ENCODE measurements at regions not wholly inside any gene's neighbourhood (a gene's known extent, or its start where the extent isn't known, plus 50 kb on each side); places are given as distances from the start of the nearest gene placed in this dataset.

GRCh38 chr11:105553025-105553424 is 56.8 kb upstream of the GRIA4 start:
- TF ChIP-seq CTCF (IDR thresholded peaks at IDR 0.05; ENCODE audit: partially characterized antibody, unreplicated experiment) = no peak
- Mint-ChIP-seq H3K4me3 (ENCODE audit: unreplicated experiment) (no peak overlapping the region), H3K4me1 (ENCODE audit: low read depth, unreplicated experiment) (no peaks in the 10 kb centered on the region), H3K9me3 (ENCODE audit: unreplicated experiment) (no peaks in the 10 kb centered on the region), H3K36me3 (ENCODE audit: unreplicated experiment) (no peaks in the 10 kb centered on the region), H3K27ac (ENCODE audit: unreplicated experiment) (no peak overlapping the region), H3K27me3 (ENCODE audit: unreplicated experiment) (no peaks in the 10 kb centered on the region)
- no peak for DNase-seq

- no peaks in the 10 kb centered on the region for H3K36me3 Mint-ChIP-seq (ENCODE audit: unreplicated experiment)
- no peak overlapping the region for H3K4me3 Mint-ChIP-seq (ENCODE audit: unreplicated experiment)
- H3K9me3 Mint-ChIP-seq (ENCODE audit: unreplicated experiment) = no peaks in the 10 kb centered on the region
- no peak overlapping the region for H3K27ac Mint-ChIP-seq (ENCODE audit: unreplicated experiment)
- no peaks in the 10 kb centered on the region for H3K4me1 Mint-ChIP-seq (ENCODE audit: low read depth, unreplicated experiment)
- DNase-seq = no peak
- no peaks in the 10 kb centered on the region for H3K27me3 Mint-ChIP-seq (ENCODE audit: unreplicated experiment)
- TF ChIP-seq CTCF (IDR thresholded peaks at IDR 0.05; ENCODE audit: partially characterized antibody, unreplicated experiment) = no peak
Measured at GRCh38 chr11:105548359-105548758, 61.5 kb upstream of the GRIA4 start.

GRCh38 chr11:105538588-105538987 is 71.3 kb upstream of the GRIA4 start:
- H3K27ac Mint-ChIP-seq (ENCODE audit: unreplicated experiment) = no peak overlapping the region
- no peaks in the 10 kb centered on the region for H3K9me3 Mint-ChIP-seq (ENCODE audit: unreplicated experiment)
- no peaks in the 10 kb centered on the region for H3K27me3 Mint-ChIP-seq (ENCODE audit: unreplicated experiment)
- no peak overlapping the region for H3K4me3 Mint-ChIP-seq (ENCODE audit: unreplicated experiment)
- DNase-seq = no peak
- no peaks in the 10 kb centered on the region for H3K4me1 Mint-ChIP-seq (ENCODE audit: low read depth, unreplicated experiment)
- TF ChIP-seq CTCF (IDR thresholded peaks at IDR 0.05; ENCODE audit: partially characterized antibody, unreplicated experiment) = no peak
- no peaks in the 10 kb centered on the region for H3K36me3 Mint-ChIP-seq (ENCODE audit: unreplicated experiment)

GRCh38 chr11:105537531-105537930 is 72.3 kb upstream of the GRIA4 start:
- Mint-ChIP-seq H3K4me1 (ENCODE audit: low read depth, unreplicated experiment) (no peaks in the 10 kb centered on the region), H3K36me3 (ENCODE audit: unreplicated experiment) (no peaks in the 10 kb centered on the region), H3K27me3 (ENCODE audit: unreplicated experiment) (no peaks in the 10 kb centered on the region), H3K9me3 (ENCODE audit: unreplicated experiment) (no peaks in the 10 kb centered on the region), H3K4me3 (ENCODE audit: unreplicated experiment) (no peak overlapping the region), H3K27ac (ENCODE audit: unreplicated experiment) (no peak overlapping the region)
- DNase-seq = no peak
- TF ChIP-seq CTCF (IDR thresholded peaks at IDR 0.05; ENCODE audit: partially characterized antibody, unreplicated experiment) = no peak

GRCh38 chr11:105524286-105524685 is 85.6 kb upstream of the GRIA4 start:
- no peak for DNase-seq
- no peaks in the 10 kb centered on the region for H3K4me1 Mint-ChIP-seq (ENCODE audit: low read depth, unreplicated experiment)
- H3K27ac Mint-ChIP-seq (ENCODE audit: unreplicated experiment) = no peak overlapping the region
- H3K4me3 Mint-ChIP-seq (ENCODE audit: unreplicated experiment) = no peak overlapping the region
- H3K27me3 Mint-ChIP-seq (ENCODE audit: unreplicated experiment) = no peaks in the 10 kb centered on the region
- TF ChIP-seq CTCF (IDR thresholded peaks at IDR 0.05; ENCODE audit: partially characterized antibody, unreplicated experiment) = no peak
- peaks cover 2% of the 10 kb centered on the region for H3K9me3 Mint-ChIP-seq (ENCODE audit: unreplicated experiment)
- H3K36me3 Mint-ChIP-seq (ENCODE audit: unreplicated experiment) = no peaks in the 10 kb centered on the region

All from glutamatergic neuron (in vitro differentiated cells).